Endothelial cell (in vitro differentiated cells): ENCODE measurements at regions not wholly inside any gene's neighbourhood (a gene's known extent, or its start where the extent isn't known, plus 50 kb on each side); places are given as distances from the start of the nearest gene placed in this dataset.
A peak's percentile ranks its signal among the peaks of the same experiment; 100 is the strongest.
"Not testable (repeated sequence)": the region's sequence is repeated elsewhere in the genome, so short reads cannot be mapped to it uniquely, and the experiment has no call there.

Source experiments
- DNase-seq: peaks from one replicate; pipeline ENCODE4 v3.0.0; 2021; ENCODE audit warnings: low spot score
- H3K27ac Mint-ChIP-seq: one replicate; pipeline ENCODE4 v1.8.0; 2021; ENCODE audit warnings: mixed read lengths, inconsistent platforms; ENCODE audit not compliant: unreplicated experiment
- H3K27me3 Mint-ChIP-seq: one replicate; pipeline ENCODE4 v1.8.0; 2021; ENCODE audit warnings: mild to moderate bottlenecking, moderate library complexity, mixed read lengths, inconsistent platforms; ENCODE audit not compliant: unreplicated experiment
- H3K36me3 Mint-ChIP-seq: one replicate; pipeline ENCODE4 v1.8.0; 2021; ENCODE audit warnings: mild to moderate bottlenecking, low read depth, mixed read lengths, inconsistent platforms; ENCODE audit not compliant: unreplicated experiment
- H3K4me1 Mint-ChIP-seq: one replicate; pipeline ENCODE4 v1.8.0; 2021; ENCODE audit warnings: mild to moderate bottlenecking, mixed read lengths, inconsistent platforms; ENCODE audit not compliant: unreplicated experiment
- H3K4me3 Mint-ChIP-seq: one replicate; pipeline ENCODE4 v1.8.0; 2021; ENCODE audit warnings: mild to moderate bottlenecking, mixed read lengths, inconsistent platforms; ENCODE audit not compliant: unreplicated experiment
- H3K9me3 Mint-ChIP-seq: one replicate; pipeline ENCODE4 v1.8.0; 2021; ENCODE audit warnings: mixed read lengths, inconsistent platforms; ENCODE audit not compliant: unreplicated experiment
- CTCF ChIP-seq: fragments of 200-600 bp; sonication (generic); IDR thresholded peaks from one replicate; pipeline ENCODE4 v1.5.0; 2021; ENCODE audit warnings: antibody characterized with exemption; ENCODE audit not compliant: unreplicated experiment

DNA sequence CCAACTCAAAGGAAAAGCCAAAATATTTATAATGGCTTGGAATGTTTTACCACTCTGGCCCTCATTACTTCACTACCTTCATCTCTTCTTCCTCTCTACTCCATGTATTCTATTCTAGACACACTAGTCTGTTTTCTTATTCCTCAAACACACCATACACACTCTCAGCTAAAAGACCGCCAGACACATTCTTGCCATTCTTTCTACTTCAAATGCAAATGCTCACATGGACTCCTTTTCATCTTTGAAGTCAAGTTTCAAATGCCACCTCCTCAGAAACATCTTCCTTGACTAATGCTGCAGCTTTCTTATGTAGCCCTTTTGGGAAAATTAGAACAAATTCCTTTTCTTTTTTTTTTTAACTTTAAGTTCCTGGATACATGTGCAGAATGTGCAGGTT lies 412.9 kb upstream of the FMR1 start:
- DNase-seq: no peak
- Mint-ChIP-seq H3K4me1 (no peaks in the 10 kb centered on the region), H3K27ac (no peak overlapping the region), H3K4me3 (no peak overlapping the region), H3K27me3 (no peaks in the 10 kb centered on the region), H3K36me3 (no peaks in the 10 kb centered on the region), H3K9me3 (no peaks in the 10 kb centered on the region)
- TF ChIP-seq CTCF: no peak

DNA sequence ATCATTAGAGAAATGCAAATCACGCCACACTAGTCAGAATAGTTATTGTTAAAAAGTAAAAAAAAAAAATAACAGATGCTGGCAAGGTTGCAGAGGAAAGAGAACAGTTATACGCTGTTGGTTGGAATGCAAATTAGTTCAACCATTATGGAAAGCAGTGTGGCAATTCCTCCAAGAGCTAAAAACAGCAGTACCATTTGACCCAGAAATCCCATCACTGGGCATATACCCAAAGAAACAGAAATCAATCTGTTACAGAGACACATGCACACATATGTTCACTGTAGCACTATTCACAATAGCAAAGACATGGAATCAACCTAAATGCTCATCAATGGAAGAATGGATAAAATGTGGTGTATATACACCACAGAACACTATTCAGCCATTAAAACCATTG lies 388.7 kb upstream of the FMR1 start:
- Mint-ChIP-seq H3K9me3 (no peaks in the 10 kb centered on the region), H3K4me1 (no peaks in the 10 kb centered on the region), H3K27ac (no peak overlapping the region), H3K27me3 (no peaks in the 10 kb centered on the region), H3K36me3 (no peaks in the 10 kb centered on the region), H3K4me3 (no peak overlapping the region)
- no peak for TF ChIP-seq CTCF
- DNase-seq: no peak

DNA sequence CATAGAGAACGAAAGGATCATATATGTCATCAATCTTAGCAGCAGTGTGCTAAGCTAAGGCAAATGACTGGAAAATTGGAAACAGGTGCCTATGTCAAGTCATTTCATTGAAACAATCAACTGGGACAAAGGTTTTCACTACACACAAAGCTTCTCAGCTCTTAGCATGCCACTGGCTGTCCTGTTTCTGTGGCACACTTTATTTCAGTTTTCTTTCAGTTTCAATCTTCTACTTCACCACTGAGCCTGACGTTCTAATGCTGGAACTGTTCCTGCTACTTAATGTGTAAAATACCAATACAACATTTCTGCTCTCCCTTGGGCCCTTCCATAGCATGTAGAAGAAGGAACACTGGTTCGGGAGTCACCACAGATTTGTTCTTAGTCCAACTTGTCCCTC lies 378.3 kb upstream of the FMR1 start:
- Mint-ChIP-seq H3K27me3 (no peaks in the 10 kb centered on the region), H3K4me1 (no peaks in the 10 kb centered on the region), H3K27ac (no peak overlapping the region), H3K9me3 (no peaks in the 10 kb centered on the region), H3K4me3 (no peak overlapping the region), H3K36me3 (no peaks in the 10 kb centered on the region)
- DNase-seq: no peak
- TF ChIP-seq CTCF: no peak

DNA sequence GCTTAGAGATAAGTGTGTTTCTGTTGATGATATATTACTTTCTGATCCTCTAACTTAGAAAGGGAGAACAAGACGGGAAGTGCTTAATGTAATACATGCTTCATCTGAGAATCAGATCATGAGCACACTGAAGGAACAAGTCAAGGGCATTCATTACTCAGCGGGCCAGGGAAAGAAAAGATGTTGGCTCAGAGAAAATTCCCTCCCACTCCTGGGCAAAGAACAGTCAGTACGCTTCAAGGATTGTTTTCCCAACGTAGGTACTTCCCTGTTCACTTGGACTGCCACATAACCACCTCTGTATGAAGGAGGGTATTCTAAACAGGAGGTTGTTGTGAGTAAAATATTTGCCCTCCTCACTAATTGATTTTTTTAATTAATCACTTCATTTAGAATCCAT lies 374.5 kb upstream of the FMR1 start:
- DNase-seq: no peak
- no peak overlapping the region for H3K4me3 Mint-ChIP-seq
- H3K4me1 Mint-ChIP-seq: no peaks in the 10 kb centered on the region
- no peaks in the 10 kb centered on the region for H3K27me3 Mint-ChIP-seq
- TF ChIP-seq CTCF: no peak
- H3K36me3 Mint-ChIP-seq: no peaks in the 10 kb centered on the region
- H3K27ac Mint-ChIP-seq: no peak overlapping the region
- no peaks in the 10 kb centered on the region for H3K9me3 Mint-ChIP-seq

DNA sequence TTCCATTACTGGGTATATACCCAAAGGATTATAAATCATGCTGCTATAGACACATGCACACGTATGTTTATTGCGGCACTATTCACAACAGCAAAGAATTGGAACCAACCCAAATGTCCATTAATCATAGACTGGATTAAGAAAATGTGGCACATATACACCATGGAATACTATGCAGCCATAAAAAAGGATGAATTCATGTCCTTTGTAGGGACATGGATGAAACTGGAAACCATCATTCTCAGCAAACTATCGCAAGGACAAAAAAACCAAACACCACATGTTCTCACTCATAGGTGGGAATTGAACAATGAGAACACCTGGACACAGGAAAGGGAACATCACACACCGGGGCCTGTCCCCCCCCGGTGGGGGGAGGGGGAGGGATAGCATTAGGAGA lies 363.7 kb upstream of the FMR1 start:
- not testable (repeated sequence) for H3K9me3 Mint-ChIP-seq, H3K4me1 Mint-ChIP-seq, H3K4me3 Mint-ChIP-seq, H3K36me3 Mint-ChIP-seq, H3K27me3 Mint-ChIP-seq, H3K27ac Mint-ChIP-seq, DNase-seq

GRCh38 chrX:147550217-147550616 lies 361.5 kb upstream of the FMR1 start:
- TF ChIP-seq CTCF: peak; percentile 20
- Mint-ChIP-seq H3K27me3 (no peaks in the 10 kb centered on the region), H3K27ac (no peak overlapping the region), H3K9me3 (no peaks in the 10 kb centered on the region), H3K4me1 (no peaks in the 10 kb centered on the region), H3K36me3 (no peaks in the 10 kb centered on the region), H3K4me3 (no peak overlapping the region)
- DNase-seq: peak; percentile 40
